Thyroid gland (tissue), 4 donors: ENCODE measurements at regions not wholly inside any gene's neighbourhood (a gene's known extent, or its start where the extent isn't known, plus 50 kb on each side); places are given as distances from the start of the nearest gene placed in this dataset.

Experiments used
- CTCF ChIP-seq, 6 experiments: fragments of 200-600 bp in 3 of 6; fragments of 450-650 bp in 3 of 6; sonication (generic) in 3 of 6; IDR thresholded peaks; one replicate each; pipeline ENCODE4 v1.5.1; 2016 to 2019; ENCODE audit warnings: antibody characterized with exemption in 6 of 6, mild to moderate bottlenecking in 2 of 6, inconsistent platforms in 1 of 6, moderate library complexity in 1 of 6
- POLR2A ChIP-seq, 2 donors: fragments of 450-650 bp; IDR thresholded peaks; one replicate each; pipeline ENCODE4 v1.6.1; 2017; ENCODE audit warnings: antibody characterized with exemption in 2 of 2, mild to moderate bottlenecking in 2 of 2, moderate library complexity in 1 of 2

GRCh38 chr3:194051366-194052149 lies 84.4 kb upstream of the HES1 start:
- TF ChIP-seq CTCF (IDR thresholded peaks at IDR 0.05), result no peak
- TF ChIP-seq POLR2A (IDR thresholded peaks at IDR 0.05), result no peak
